Stomach smooth muscle (tissue), 2 donors: ENCODE measurements at regions not wholly inside any gene's neighbourhood (a gene's known extent, or its start where the extent isn't known, plus 50 kb on each side); places are given as distances from the start of the nearest gene placed in this dataset.

ENCODE experiments used
- H3K27ac ChIP-seq: one replicate; pipeline ENCODE4 v1.7.0; 2013; ENCODE audit warnings: mild to moderate bottlenecking, low read length, inconsistent platforms
- H3K27me3 ChIP-seq, 2 donors: one replicate each; pipeline ENCODE4 v1.7.0; 2013; ENCODE audit warnings: low read length in 2 of 2; ENCODE audit not compliant: insufficient read depth in 2 of 2, control insufficient read depth in 1 of 2
- H3K36me3 ChIP-seq, 2 donors: one replicate each; pipeline ENCODE4 v1.7.0; 2013; ENCODE audit warnings: low read length in 2 of 2; ENCODE audit not compliant: control insufficient read depth in 2 of 2, insufficient read depth in 2 of 2
- H3K4me1 ChIP-seq: one replicate; pipeline ENCODE4 v1.7.0; 2013; ENCODE audit warnings: low read length; ENCODE audit not compliant: control insufficient read depth, insufficient read depth
- H3K4me3 ChIP-seq, 2 donors: one replicate each; pipeline ENCODE4 v1.7.0; 2013; ENCODE audit warnings: low read length in 2 of 2
- H3K9ac ChIP-seq, 2 donors: one replicate each; pipeline ENCODE4 v1.7.0; 2013; ENCODE audit warnings: low read length in 2 of 2, mild to moderate bottlenecking in 1 of 2
- H3K9me3 ChIP-seq, 2 donors: one replicate each; pipeline ENCODE4 v1.7.0; 2013; ENCODE audit warnings: low read length in 2 of 2; ENCODE audit not compliant: control insufficient read depth in 2 of 2
- donor health status: healthy.
- donor health status: Pancreatic carcinoma.

- H3K9ac ChIP-seq = no peak overlapping the region
- H3K27me3 ChIP-seq = peaks cover 21 to 32% of the 10 kb centered on the region in 2 donors
- no peaks in the 10 kb centered on the region for H3K36me3 ChIP-seq
- H3K4me1 ChIP-seq = peaks cover 17% of the 10 kb centered on the region
- no peak overlapping the region for H3K27ac ChIP-seq
- H3K4me3 ChIP-seq = no peak overlapping the region
- H3K9me3 ChIP-seq = no peaks in the 10 kb centered on the region
Measured at GRCh38 chr9:135219676-135220600, 132.5 kb downstream of the OLFM1 start.

DNA sequence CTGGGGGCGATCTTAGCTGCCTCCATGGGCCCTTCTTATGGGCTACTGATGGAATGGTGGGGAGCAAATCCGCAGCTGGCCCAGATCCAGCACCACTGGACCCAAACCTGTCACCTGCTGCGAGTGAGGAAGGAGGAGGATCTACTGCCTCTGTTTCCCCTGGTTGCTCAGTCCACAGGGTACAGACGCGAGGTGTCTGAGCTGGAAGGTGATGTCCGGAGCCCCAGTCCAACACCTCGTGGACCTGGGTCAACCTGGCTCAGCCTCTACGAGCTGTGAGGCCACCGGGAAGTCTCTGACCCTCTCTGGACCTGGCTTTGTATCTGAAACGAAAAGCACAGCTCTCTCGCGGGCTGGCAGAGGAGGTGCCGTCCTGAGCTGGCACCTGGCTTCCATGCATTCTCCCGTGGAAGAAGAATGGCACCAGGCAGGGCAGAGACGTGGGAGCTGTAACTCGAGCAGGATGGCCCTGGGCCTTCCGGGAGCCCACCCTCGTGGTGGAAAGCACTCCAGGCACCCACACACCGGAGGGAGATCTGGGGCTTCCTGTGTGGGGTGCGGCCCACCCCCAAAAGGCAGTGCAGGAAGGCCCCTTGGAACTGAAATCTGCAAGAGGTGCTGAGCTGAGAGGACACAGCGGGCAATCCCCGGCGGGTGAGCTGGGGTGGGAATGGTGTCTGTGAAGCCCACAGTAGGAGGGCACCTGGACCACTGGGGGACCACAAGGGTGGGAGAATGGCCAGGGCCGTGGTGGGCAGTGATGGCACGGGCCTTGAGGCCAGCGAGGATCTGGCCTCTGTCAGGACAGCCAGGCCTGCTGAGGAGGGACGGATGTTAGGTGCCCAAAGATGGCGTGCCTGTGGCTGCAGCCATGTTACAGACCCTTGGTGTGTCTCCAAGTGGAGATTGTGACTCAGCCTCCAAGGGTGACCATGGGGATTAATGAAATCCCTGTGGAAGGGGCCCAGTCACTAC is 133.4 kb downstream of the OLFM1 start:
- H3K4me1 ChIP-seq = peaks cover 14% of the 10 kb centered on the region
- H3K36me3 ChIP-seq = no peaks in the 10 kb centered on the region
- H3K27ac ChIP-seq = no peak overlapping the region
- no peak overlapping the region for H3K9ac ChIP-seq
- H3K4me3 ChIP-seq = no peak overlapping the region
- no peaks in the 10 kb centered on the region for H3K9me3 ChIP-seq
- peaks cover 21 to 30% of the 10 kb centered on the region in 2 donors for H3K27me3 ChIP-seq

GRCh38 chr9:135221576-135221950 is 134.1 kb downstream of the OLFM1 start:
- Histone ChIP-seq H3K36me3 (no peaks in the 10 kb centered on the region), H3K27me3 (peaks cover 21 to 30% of the 10 kb centered on the region in 2 donors), H3K4me1 (peaks cover 7% of the 10 kb centered on the region), H3K4me3 (no peak overlapping the region), H3K27ac (no peak overlapping the region), H3K9ac (no peak overlapping the region), H3K9me3 (no peaks in the 10 kb centered on the region)

- Histone ChIP-seq H3K4me3 (no peak overlapping the region), H3K9ac (no peak overlapping the region), H3K27ac (no peak overlapping the region), H3K9me3 (no peaks in the 10 kb centered on the region), H3K4me1 (peaks cover 1% of the 10 kb centered on the region), H3K27me3 (peaks cover 21 to 33% of the 10 kb centered on the region in 2 donors), H3K36me3 (no peaks in the 10 kb centered on the region)
Measured at GRCh38 chr9:135221951-135222631, 134.6 kb downstream of the OLFM1 start.

DNA sequence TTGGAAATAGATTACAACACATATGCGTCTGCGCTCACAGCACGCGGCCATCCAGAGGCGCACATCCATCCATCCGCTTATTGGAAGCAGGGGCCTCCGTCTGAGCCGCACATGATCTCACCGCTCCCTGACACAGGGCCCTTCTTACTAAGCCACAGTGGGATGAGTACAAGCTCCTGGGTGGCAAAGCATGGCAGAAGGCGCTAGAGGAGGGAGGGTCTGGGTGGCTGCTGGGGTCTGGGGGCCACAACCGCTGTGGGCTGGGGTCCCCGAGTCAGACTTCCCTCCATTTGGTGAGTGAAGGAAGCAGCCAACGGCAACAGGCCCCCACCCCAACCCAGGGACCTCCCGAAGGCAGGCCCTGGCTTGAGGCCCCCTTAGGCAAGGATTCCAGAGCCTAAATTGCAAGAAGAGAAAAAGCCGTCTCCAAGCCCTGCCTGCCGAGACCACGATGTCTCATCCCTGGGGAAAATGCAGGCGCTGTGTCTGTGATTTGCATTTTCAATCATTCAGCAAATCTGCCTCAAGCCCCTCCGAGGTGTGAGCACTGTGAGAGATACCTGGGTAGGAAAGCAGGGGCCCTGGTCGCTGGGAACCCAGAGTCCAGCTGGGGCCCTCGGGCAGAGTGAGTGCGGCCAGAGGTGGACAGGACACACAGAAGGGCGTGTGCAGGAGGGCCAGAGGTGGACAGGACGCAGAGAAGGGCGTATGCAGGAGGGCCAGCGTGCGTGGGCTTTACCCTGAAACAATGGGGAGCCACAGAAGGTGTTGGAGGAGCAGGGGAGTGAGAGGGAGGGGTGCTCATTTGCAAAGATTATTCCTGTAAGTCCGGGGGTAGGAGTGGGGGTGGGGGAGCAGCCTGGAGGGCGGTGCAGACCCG is 135.7 kb downstream of the OLFM1 start:
- Histone ChIP-seq H3K27me3 (peaks cover 21 to 33% of the 10 kb centered on the region in 2 donors), H3K4me1 (no peaks in the 10 kb centered on the region), H3K9ac (no peak overlapping the region)

DNA sequence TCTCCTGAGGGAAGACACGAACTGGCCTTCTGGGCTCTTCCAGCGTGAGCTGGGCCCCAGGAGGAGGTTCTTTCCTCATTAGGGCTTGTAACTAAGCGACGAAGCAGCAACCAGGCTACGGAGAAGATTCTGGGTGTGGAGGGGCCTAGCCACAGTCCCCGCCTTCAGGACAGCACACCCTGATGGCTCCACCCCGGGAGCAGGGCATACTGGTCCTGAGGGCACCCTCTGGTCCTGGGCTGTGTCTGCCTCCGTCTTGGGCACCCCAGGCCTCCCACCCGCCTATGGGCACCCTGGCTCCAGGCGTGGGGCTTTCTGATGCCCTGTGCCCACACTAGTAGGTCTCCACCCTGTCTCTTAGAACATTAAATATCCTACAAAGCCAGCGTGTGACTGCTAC is 136.4 kb downstream of the OLFM1 start:
- Histone ChIP-seq H3K9ac (no peak overlapping the region), H3K27me3 (peaks cover 17 to 30% of the 10 kb centered on the region in 2 donors), H3K27ac (no peak overlapping the region), H3K4me1 (no peaks in the 10 kb centered on the region), H3K9me3 (no peaks in the 10 kb centered on the region), H3K4me3 (no peak overlapping the region), H3K36me3 (no peaks in the 10 kb centered on the region)

More for the DNA sequence above, 135.7 kb downstream of the OLFM1 start:
- Histone ChIP-seq H3K27ac (no peak overlapping the region), H3K9me3 (no peaks in the 10 kb centered on the region), H3K36me3 (no peaks in the 10 kb centered on the region), H3K4me3 (no peak overlapping the region)

GRCh38 chr9:135224286-135224877 is 136.9 kb downstream of the OLFM1 start:
- Histone ChIP-seq H3K27me3 (peaks cover 22 to 30% of the 10 kb centered on the region in 2 donors), H3K27ac (no peak overlapping the region)

GRCh38 chr9:135224921-135225541 is 137.6 kb downstream of the OLFM1 start:
- Histone ChIP-seq H3K36me3 (no peaks in the 10 kb centered on the region), H3K4me3 (no peak overlapping the region), H3K27me3 (peaks cover 23 to 32% of the 10 kb centered on the region in 2 donors), H3K4me1 (no peaks in the 10 kb centered on the region), H3K27ac (no peak overlapping the region), H3K9me3 (no peaks in the 10 kb centered on the region), H3K9ac (no peak overlapping the region)

More at GRCh38 chr9:135224286-135224877, 136.9 kb downstream of the OLFM1 start:
- Histone ChIP-seq H3K9me3 (no peaks in the 10 kb centered on the region), H3K4me1 (no peaks in the 10 kb centered on the region), H3K9ac (no peak overlapping the region), H3K36me3 (no peaks in the 10 kb centered on the region), H3K4me3 (no peak overlapping the region)

DNA sequence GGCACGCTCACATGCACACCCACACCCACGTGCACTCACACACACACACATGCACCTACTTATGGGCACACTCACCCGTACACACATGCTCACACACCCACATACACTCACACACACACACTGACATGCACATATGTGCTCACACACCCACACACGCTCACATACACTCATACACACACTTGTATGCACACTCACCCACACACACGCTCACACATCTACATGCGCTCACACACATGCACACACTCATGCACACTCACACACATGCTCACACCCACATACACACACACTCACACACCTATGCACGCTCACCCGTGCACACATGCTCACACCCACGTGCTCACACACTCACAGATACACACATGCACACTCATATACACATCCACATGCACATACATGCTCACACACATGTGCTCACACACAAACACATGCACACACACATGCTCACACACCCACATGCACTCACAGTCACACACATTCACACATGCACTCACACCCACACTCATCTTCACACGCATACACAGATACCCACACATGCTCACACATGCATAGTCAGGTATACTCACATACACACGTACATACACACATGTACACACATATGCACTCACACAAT is 138.3 kb downstream of the OLFM1 start:
- H3K4me1 ChIP-seq = no peaks in the 10 kb centered on the region
- no peaks in the 10 kb centered on the region for H3K9me3 ChIP-seq
- H3K27me3 ChIP-seq = peaks cover 20 to 31% of the 10 kb centered on the region in 2 donors
- no peak overlapping the region for H3K4me3 ChIP-seq
- H3K36me3 ChIP-seq = no peaks in the 10 kb centered on the region
- H3K9ac ChIP-seq = no peak overlapping the region
- no peak overlapping the region for H3K27ac ChIP-seq
